HL-60/S4 (cell line): ENCODE measurements at regions not wholly inside any gene's neighbourhood (a gene's known extent, or its start where the extent isn't known, plus 50 kb on each side); places are given as distances from the start of the nearest gene placed in this dataset.
"Not testable (repeated sequence)": the region's sequence is repeated elsewhere in the genome, so short reads cannot be mapped to it uniquely, and the experiment has no call there.

ENCODE experiments used
- in situ Hi-C: fragments of 300-500 bp; cut with MboI; formaldehyde crosslinking; loops from 2 replicates; pipeline ENCODE4 v1.14.3; 2022; ENCODE audit warnings: low sequenced_read_pairs

- in situ Hi-C loops: no loop called here
Observed at GRCh38 chr16:25637236-25637635, 54.5 kb upstream of the HS3ST4 start.

- in situ Hi-C loops: no loop called here
Observed at GRCh38 chr16:25636662-25637061, 55.1 kb upstream of the HS3ST4 start.

GRCh38 chr16:25635454-25635853 lies 56.3 kb upstream of the HS3ST4 start:
- in situ Hi-C loops: no loop called here

GRCh38 chr16:25633549-25633948 lies 58.2 kb upstream of the HS3ST4 start:
- in situ Hi-C loops: no loop called here

GRCh38 chr16:25628766-25629165 lies 63.0 kb upstream of the HS3ST4 start:
- in situ Hi-C loops: no loop called here

GRCh38 chr16:25627641-25628040 lies 64.1 kb upstream of the HS3ST4 start:
- in situ Hi-C loops: no loop called here

- in situ Hi-C loops: no loop called here
Observed at GRCh38 chr16:25626172-25626571, 65.6 kb upstream of the HS3ST4 start.

- in situ Hi-C loops: no loop called here
Observed at GRCh38 chr16:25625620-25626019, 66.1 kb upstream of the HS3ST4 start.

- in situ Hi-C loops: no loop called here
Observed at GRCh38 chr16:25614716-25615265, 77.0 kb upstream of the HS3ST4 start.

- in situ Hi-C loops: no loop called here
Observed at GRCh38 chr16:25613931-25614330, 77.8 kb upstream of the HS3ST4 start.

- in situ Hi-C loops: no loop called here
Observed at GRCh38 chr16:25608002-25608401, 83.8 kb upstream of the HS3ST4 start.

- in situ Hi-C loops: no loop called here
Observed at GRCh38 chr16:25606069-25606468, 85.7 kb upstream of the HS3ST4 start.

- in situ Hi-C loops: no loop called here
Observed at GRCh38 chr16:25605381-25605780, 86.4 kb upstream of the HS3ST4 start.

GRCh38 chr16:25601306-25601705 lies 90.5 kb upstream of the HS3ST4 start:
- in situ Hi-C loops: not testable (repeated sequence)

GRCh38 chr16:25596194-25596593 lies 95.6 kb upstream of the HS3ST4 start:
- in situ Hi-C loops: no loop called here

- in situ Hi-C loops: no loop called here
Observed at GRCh38 chr16:25593260-25593659, 98.5 kb upstream of the HS3ST4 start.

- in situ Hi-C loops: no loop called here
Observed at GRCh38 chr16:25587783-25588182, 104.0 kb upstream of the HS3ST4 start.

- in situ Hi-C loops: no loop called here
Observed at GRCh38 chr16:25586826-25587225, 104.9 kb upstream of the HS3ST4 start.

- in situ Hi-C loops: no loop called here
Observed at GRCh38 chr16:25585526-25585925, 106.2 kb upstream of the HS3ST4 start.

- in situ Hi-C loops: no loop called here
Observed at GRCh38 chr16:25580041-25580440, 111.7 kb upstream of the HS3ST4 start.

- in situ Hi-C loops: no loop called here
Observed at GRCh38 chr16:25575363-25575762, 116.4 kb upstream of the HS3ST4 start.

GRCh38 chr16:25571712-25572111 lies 120.0 kb upstream of the HS3ST4 start:
- in situ Hi-C loops: no loop called here

GRCh38 chr16:25570131-25570530 lies 121.6 kb upstream of the HS3ST4 start:
- in situ Hi-C loops: no loop called here
